ENCODE measurements at regions not wholly inside any gene's neighbourhood (a gene's known extent, or its start where the extent isn't known, plus 50 kb on each side); places are given as distances from the start of the nearest gene placed in this dataset.

- no peak for TF ChIP-seq CTCF (IDR thresholded peaks at IDR 0.05)
- TF ChIP-seq POLR2A (IDR thresholded peaks at IDR 0.05): no peak
These were observed 362.0 kb downstream of the PRELID2 start for GRCh38 chr5:145473042-145473642.

Data from heart left ventricle (tissue), 13 donors.